ENCODE measurements at regions not wholly inside any gene's neighbourhood (a gene's known extent, or its start where the extent isn't known, plus 50 kb on each side); places are given as distances from the start of the nearest gene placed in this dataset.
"Not testable (repeated sequence)": the region's sequence is repeated elsewhere in the genome, so short reads cannot be mapped to it uniquely, and the experiment has no call there.

GRCh38 chr21:28052956-28053355 is 939.7 kb downstream of the LTN1 start:
- DNase-seq; H3K9me3 Mint-ChIP-seq; H3K36me3 Mint-ChIP-seq (ENCODE audit: low read depth); CTCF ChIA-PET; H3K4me1 Mint-ChIP-seq (ENCODE audit: low read depth); H3K27ac Mint-ChIP-seq; H3K27me3 Mint-ChIP-seq (ENCODE audit: low read depth); H3K4me3 Mint-ChIP-seq: not testable (repeated sequence)
- intact Hi-C loops (cut with micrococcal nuclease), result loop anchor here (10.0 kb wide), 1 partner anchor 692 kb away; no protein-coding TSS in a partner anchor

GRCh38 chr21:28051649-28052048 is 941.0 kb downstream of the LTN1 start:
- CTCF ChIA-PET, result interaction anchor here (0.7 kb wide), 1 partner anchor 15 kb away, joined by 3 read pairs; no protein-coding TSS in a partner anchor

GRCh38 chr21:28035692-28036091 is 957.0 kb downstream of the LTN1 start:
- DNase-seq; H3K27me3 Mint-ChIP-seq (ENCODE audit: low read depth); intact Hi-C loops (cut with micrococcal nuclease); H3K9me3 Mint-ChIP-seq; H3K27ac Mint-ChIP-seq; H3K36me3 Mint-ChIP-seq (ENCODE audit: low read depth); H3K4me1 Mint-ChIP-seq (ENCODE audit: low read depth); CTCF ChIA-PET; H3K4me3 Mint-ChIP-seq: not testable (repeated sequence)

More at GRCh38 chr21:28051649-28052048, 941.0 kb downstream of the LTN1 start:
- not testable (repeated sequence) for H3K36me3 Mint-ChIP-seq (ENCODE audit: low read depth); H3K9me3 Mint-ChIP-seq; H3K4me1 Mint-ChIP-seq (ENCODE audit: low read depth); H3K27ac Mint-ChIP-seq; DNase-seq; H3K27me3 Mint-ChIP-seq (ENCODE audit: low read depth); H3K4me3 Mint-ChIP-seq
- intact Hi-C loops (cut with micrococcal nuclease), result loop anchor here (1.0 to 10.0 kb wide), 2 partner anchors 693 to 1201 kb away; no protein-coding TSS in a partner anchor

- H3K4me3 Mint-ChIP-seq; CTCF ChIA-PET; intact Hi-C loops (cut with micrococcal nuclease); H3K27ac Mint-ChIP-seq; DNase-seq; H3K4me1 Mint-ChIP-seq (ENCODE audit: low read depth); H3K27me3 Mint-ChIP-seq (ENCODE audit: low read depth); H3K36me3 Mint-ChIP-seq (ENCODE audit: low read depth); H3K9me3 Mint-ChIP-seq: not testable (repeated sequence)
These were observed 957.8 kb downstream of the LTN1 start for GRCh38 chr21:28034916-28035315.

GRCh38 chr21:28034334-28034733 is 958.3 kb downstream of the LTN1 start:
- H3K4me1 Mint-ChIP-seq (ENCODE audit: low read depth); H3K4me3 Mint-ChIP-seq; H3K27me3 Mint-ChIP-seq (ENCODE audit: low read depth); H3K27ac Mint-ChIP-seq; H3K9me3 Mint-ChIP-seq; CTCF ChIA-PET; intact Hi-C loops (cut with micrococcal nuclease); H3K36me3 Mint-ChIP-seq (ENCODE audit: low read depth); DNase-seq: not testable (repeated sequence)

- H3K9me3 Mint-ChIP-seq; H3K36me3 Mint-ChIP-seq (ENCODE audit: low read depth); H3K4me3 Mint-ChIP-seq; H3K27ac Mint-ChIP-seq; H3K4me1 Mint-ChIP-seq (ENCODE audit: low read depth); H3K27me3 Mint-ChIP-seq (ENCODE audit: low read depth); CTCF ChIA-PET; DNase-seq; intact Hi-C loops (cut with micrococcal nuclease): not testable (repeated sequence)
These were observed 960.0 kb downstream of the LTN1 start for GRCh38 chr21:28032652-28033051.

- intact Hi-C loops (cut with micrococcal nuclease); H3K4me1 Mint-ChIP-seq (ENCODE audit: low read depth); H3K27me3 Mint-ChIP-seq (ENCODE audit: low read depth); H3K4me3 Mint-ChIP-seq; H3K9me3 Mint-ChIP-seq; H3K36me3 Mint-ChIP-seq (ENCODE audit: low read depth); H3K27ac Mint-ChIP-seq; CTCF ChIA-PET; DNase-seq: not testable (repeated sequence)
These were observed 961.6 kb downstream of the LTN1 start for GRCh38 chr21:28031066-28031465.

GRCh38 chr21:28025111-28025510 is 967.6 kb downstream of the LTN1 start:
- intact Hi-C loops (cut with micrococcal nuclease), result no loop called here
- Mint-ChIP-seq H3K27me3 (ENCODE audit: low read depth) (no peaks in the 10 kb centered on the region), H3K4me3 (no peak overlapping the region), H3K4me1 (ENCODE audit: low read depth) (no peaks in the 10 kb centered on the region), H3K36me3 (ENCODE audit: low read depth) (no peaks in the 10 kb centered on the region), H3K27ac (no peak overlapping the region), H3K9me3 (no peaks in the 10 kb centered on the region)
- CTCF ChIA-PET, result no interaction called here
- DNase-seq, result no peak

- Mint-ChIP-seq H3K9me3 (no peaks in the 10 kb centered on the region), H3K27me3 (ENCODE audit: low read depth) (no peaks in the 10 kb centered on the region), H3K36me3 (ENCODE audit: low read depth) (no peaks in the 10 kb centered on the region), H3K27ac (no peak overlapping the region), H3K4me1 (ENCODE audit: low read depth) (no peaks in the 10 kb centered on the region), H3K4me3 (no peak overlapping the region)
- DNase-seq, result no peak
- intact Hi-C loops (cut with micrococcal nuclease), result no loop called here
- CTCF ChIA-PET, result no interaction called here
These were observed 973.7 kb downstream of the LTN1 start for GRCh38 chr21:28018741-28019669.

GRCh38 chr21:28018213-28018612 is 974.5 kb downstream of the LTN1 start:
- no peak overlapping the region for H3K27ac Mint-ChIP-seq
- no peaks in the 10 kb centered on the region for H3K4me1 Mint-ChIP-seq (ENCODE audit: low read depth)
- no peak overlapping the region for H3K4me3 Mint-ChIP-seq
- CTCF ChIA-PET, result no interaction called here
- no peaks in the 10 kb centered on the region for H3K9me3 Mint-ChIP-seq
- DNase-seq, result no peak
- H3K27me3 Mint-ChIP-seq (ENCODE audit: low read depth), result no peaks in the 10 kb centered on the region
- no peaks in the 10 kb centered on the region for H3K36me3 Mint-ChIP-seq (ENCODE audit: low read depth)
- intact Hi-C loops (cut with micrococcal nuclease), result no loop called here

GRCh38 chr21:28016571-28016970 is 976.1 kb downstream of the LTN1 start:
- Mint-ChIP-seq H3K4me3 (no peak overlapping the region), H3K27ac (no peak overlapping the region), H3K4me1 (ENCODE audit: low read depth) (no peaks in the 10 kb centered on the region), H3K9me3 (no peaks in the 10 kb centered on the region), H3K36me3 (ENCODE audit: low read depth) (no peaks in the 10 kb centered on the region), H3K27me3 (ENCODE audit: low read depth) (no peaks in the 10 kb centered on the region)
- CTCF ChIA-PET, result no interaction called here
- intact Hi-C loops (cut with micrococcal nuclease), result no loop called here
- DNase-seq, result no peak

GRCh38 chr21:28013123-28013522 is 979.6 kb downstream of the LTN1 start:
- H3K36me3 Mint-ChIP-seq (ENCODE audit: low read depth); H3K9me3 Mint-ChIP-seq; H3K27me3 Mint-ChIP-seq (ENCODE audit: low read depth); H3K4me1 Mint-ChIP-seq (ENCODE audit: low read depth); DNase-seq; H3K27ac Mint-ChIP-seq; CTCF ChIA-PET; intact Hi-C loops (cut with micrococcal nuclease); H3K4me3 Mint-ChIP-seq: not testable (repeated sequence)

- CTCF ChIA-PET; H3K27ac Mint-ChIP-seq; H3K9me3 Mint-ChIP-seq; H3K4me1 Mint-ChIP-seq (ENCODE audit: low read depth); intact Hi-C loops (cut with micrococcal nuclease); H3K4me3 Mint-ChIP-seq; H3K27me3 Mint-ChIP-seq (ENCODE audit: low read depth); DNase-seq; H3K36me3 Mint-ChIP-seq (ENCODE audit: low read depth): not testable (repeated sequence)
These were observed 980.7 kb downstream of the LTN1 start for GRCh38 chr21:28011970-28012369.

Measured in activated naive CD4-positive, alpha-beta T cell treated with anti-CD3 and anti-CD28 coated beads for 36 hours (primary cell).